ENCODE measurements at regions not wholly inside any gene's neighbourhood (a gene's known extent, or its start where the extent isn't known, plus 50 kb on each side); places are given as distances from the start of the nearest gene placed in this dataset.

GRCh38 chr3:117695321-117695720, 985.7 kb downstream of the TUSC7 start:
- no peak overlapping the region for H3K27ac ChIP-seq (ENCODE audit: low read depth, low read length)
- no peak overlapping the region for H3K4me3 ChIP-seq (ENCODE audit: low read depth in 1 of 2, low read length in 2 of 2)
- H3K27me3 ChIP-seq (ENCODE audit: control insufficient read depth in 1 of 2, insufficient read depth in 2 of 2, low read length in 2 of 2) = peaks cover 0 to 2% of the 10 kb centered on the region in 2 donors
- no peaks in the 10 kb centered on the region for H3K36me3 ChIP-seq (ENCODE audit: control insufficient read depth in 1 of 2, insufficient read depth in 2 of 2, low read length in 2 of 2)
- H3K9me3 ChIP-seq (ENCODE audit: control insufficient read depth in 1 of 2, low read length in 2 of 2) = no peaks in the 10 kb centered on the region
- no peak overlapping the region for H3K9ac ChIP-seq (ENCODE audit: low read depth in 1 of 2, low read length in 2 of 2)
- H3K4me1 ChIP-seq (ENCODE audit: control insufficient read depth in 1 of 2, insufficient read depth in 2 of 2, low read length in 2 of 2) = no peaks in the 10 kb centered on the region

DNA sequence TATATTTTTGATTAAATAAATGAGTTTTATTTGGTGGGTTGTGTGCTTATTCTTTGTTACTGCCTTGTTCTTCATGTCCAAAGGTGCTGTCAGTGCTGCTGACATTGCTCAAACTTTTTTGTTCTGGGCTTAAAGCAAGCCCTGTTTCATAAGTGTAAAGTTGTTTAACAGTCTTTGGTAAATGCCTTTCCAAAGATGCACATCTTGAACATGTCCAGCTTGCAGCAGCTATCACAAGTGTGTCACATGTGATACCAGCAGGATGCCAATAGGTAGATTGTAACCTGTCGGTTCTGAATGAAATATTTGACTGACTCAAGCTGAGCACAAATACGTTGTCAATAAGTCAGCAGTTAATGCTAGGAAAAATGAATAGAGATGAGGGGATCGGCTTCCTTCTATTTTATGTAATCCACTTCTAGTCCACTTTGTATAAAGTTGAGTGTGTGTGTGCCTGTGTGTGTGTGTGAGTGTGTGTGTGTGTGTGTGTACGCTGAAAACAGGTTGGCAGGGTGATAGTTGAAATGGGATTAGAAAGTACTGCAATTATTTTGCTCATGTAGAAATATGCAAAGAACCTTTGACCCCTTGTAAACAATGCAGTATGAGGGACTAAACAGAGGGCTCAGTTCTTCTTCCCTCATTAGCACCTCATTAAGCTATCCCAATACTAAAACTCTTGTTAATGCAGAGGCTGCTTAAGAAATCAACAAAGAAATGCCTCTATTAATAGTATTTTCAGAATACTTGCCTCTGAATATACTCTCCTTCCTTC, 986.5 kb downstream of the TUSC7 start:
- peaks cover 0 to 2% of the 10 kb centered on the region in 2 donors for H3K27me3 ChIP-seq (ENCODE audit: control insufficient read depth in 1 of 2, insufficient read depth in 2 of 2, low read length in 2 of 2)
- no peaks in the 10 kb centered on the region for H3K36me3 ChIP-seq (ENCODE audit: control insufficient read depth in 1 of 2, insufficient read depth in 2 of 2, low read length in 2 of 2)
- no peak overlapping the region for H3K27ac ChIP-seq (ENCODE audit: low read depth, low read length)
- H3K4me1 ChIP-seq (ENCODE audit: control insufficient read depth in 1 of 2, insufficient read depth in 2 of 2, low read length in 2 of 2) = no peaks in the 10 kb centered on the region
- no peak overlapping the region for H3K9ac ChIP-seq (ENCODE audit: low read depth in 1 of 2, low read length in 2 of 2)
- H3K4me3 ChIP-seq (ENCODE audit: low read depth in 1 of 2, low read length in 2 of 2) = no peak overlapping the region
- H3K9me3 ChIP-seq (ENCODE audit: control insufficient read depth in 1 of 2, low read length in 2 of 2) = no peaks in the 10 kb centered on the region

DNA sequence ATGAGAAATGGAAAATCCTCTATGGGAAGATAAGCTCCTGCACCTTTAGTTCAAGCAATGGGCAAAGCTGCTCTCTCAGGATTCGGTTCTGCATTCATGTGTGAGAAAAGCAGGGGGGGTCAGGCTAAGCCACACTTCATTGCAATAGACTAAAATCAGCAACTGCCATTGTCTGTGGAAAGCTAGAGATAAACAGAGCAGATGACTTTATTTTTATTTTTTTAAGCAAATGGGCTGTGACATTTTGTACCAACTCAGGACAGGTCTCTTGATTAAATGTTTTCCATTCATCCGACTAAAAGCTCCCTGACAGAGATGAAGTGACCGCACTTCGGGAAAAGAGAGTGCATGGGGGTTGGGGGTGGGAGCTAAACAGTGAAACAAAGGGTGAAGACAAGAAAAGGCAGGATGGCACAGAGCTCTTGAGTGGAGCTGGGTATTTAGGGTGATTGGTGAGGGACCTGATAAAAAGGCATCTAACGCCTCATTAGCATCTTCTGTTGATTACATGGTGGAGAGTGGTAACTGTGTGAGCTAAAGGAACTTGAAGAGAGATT, 987.4 kb downstream of the TUSC7 start:
- Histone ChIP-seq H3K9ac (ENCODE audit: low read depth in 1 of 2, low read length in 2 of 2) (no peak overlapping the region), H3K27ac (ENCODE audit: low read depth, low read length) (no peak overlapping the region), H3K36me3 (ENCODE audit: control insufficient read depth in 1 of 2, insufficient read depth in 2 of 2, low read length in 2 of 2) (no peaks in the 10 kb centered on the region), H3K27me3 (ENCODE audit: control insufficient read depth in 1 of 2, insufficient read depth in 2 of 2, low read length in 2 of 2) (peaks cover 0 to 2% of the 10 kb centered on the region in 2 donors), H3K9me3 (ENCODE audit: control insufficient read depth in 1 of 2, low read length in 2 of 2) (no peaks in the 10 kb centered on the region), H3K4me1 (ENCODE audit: control insufficient read depth in 1 of 2, insufficient read depth in 2 of 2, low read length in 2 of 2) (no peaks in the 10 kb centered on the region), H3K4me3 (ENCODE audit: low read depth in 1 of 2, low read length in 2 of 2) (no peak overlapping the region)

DNA sequence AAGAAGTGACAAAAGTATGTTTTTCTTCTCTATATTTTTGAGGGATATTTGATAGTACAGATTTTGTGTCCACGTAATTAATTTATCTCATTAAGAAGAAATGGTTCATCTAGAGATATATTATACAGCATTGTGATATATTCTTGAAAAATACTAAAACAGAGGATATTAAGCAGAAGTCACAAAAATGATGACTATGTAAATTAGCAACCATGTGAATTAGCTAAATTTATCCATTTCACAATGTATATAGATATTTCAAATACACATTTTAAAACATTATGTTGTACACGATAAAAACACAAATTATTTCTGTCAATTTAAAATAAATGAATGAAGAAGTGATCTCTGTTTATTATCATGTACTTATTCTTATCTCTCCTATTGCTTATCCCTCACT, 989.5 kb downstream of the TUSC7 start:
- Histone ChIP-seq H3K9ac (ENCODE audit: low read depth in 1 of 2, low read length in 2 of 2) (no peak overlapping the region), H3K4me3 (ENCODE audit: low read depth in 1 of 2, low read length in 2 of 2) (no peak overlapping the region), H3K4me1 (ENCODE audit: control insufficient read depth in 1 of 2, insufficient read depth in 2 of 2, low read length in 2 of 2) (no peaks in the 10 kb centered on the region), H3K36me3 (ENCODE audit: control insufficient read depth in 1 of 2, insufficient read depth in 2 of 2, low read length in 2 of 2) (no peaks in the 10 kb centered on the region), H3K27me3 (ENCODE audit: control insufficient read depth in 1 of 2, insufficient read depth in 2 of 2, low read length in 2 of 2) (peaks cover 0 to 2% of the 10 kb centered on the region in 2 donors), H3K27ac (ENCODE audit: low read depth, low read length) (no peak overlapping the region), H3K9me3 (ENCODE audit: control insufficient read depth in 1 of 2, low read length in 2 of 2) (no peaks in the 10 kb centered on the region)

GRCh38 chr3:117700573-117701360, 991.2 kb downstream of the TUSC7 start:
- Histone ChIP-seq H3K27ac (ENCODE audit: low read depth, low read length) (no peak overlapping the region), H3K9me3 (ENCODE audit: control insufficient read depth in 1 of 2, low read length in 2 of 2) (no peaks in the 10 kb centered on the region), H3K4me1 (ENCODE audit: control insufficient read depth in 1 of 2, insufficient read depth in 2 of 2, low read length in 2 of 2) (no peaks in the 10 kb centered on the region), H3K9ac (ENCODE audit: low read depth in 1 of 2, low read length in 2 of 2) (no peak overlapping the region), H3K27me3 (ENCODE audit: control insufficient read depth in 1 of 2, insufficient read depth in 2 of 2, low read length in 2 of 2) (peaks cover 0 to 2% of the 10 kb centered on the region in 2 donors), H3K4me3 (ENCODE audit: low read depth in 1 of 2, low read length in 2 of 2) (no peak overlapping the region), H3K36me3 (ENCODE audit: control insufficient read depth in 1 of 2, insufficient read depth in 2 of 2, low read length in 2 of 2) (no peaks in the 10 kb centered on the region)

- H3K4me3 ChIP-seq (ENCODE audit: low read depth in 1 of 2, low read length in 2 of 2) = no peak overlapping the region
- no peak overlapping the region for H3K27ac ChIP-seq (ENCODE audit: low read depth, low read length)
- H3K9me3 ChIP-seq (ENCODE audit: control insufficient read depth in 1 of 2, low read length in 2 of 2) = no peaks in the 10 kb centered on the region
- no peak overlapping the region for H3K9ac ChIP-seq (ENCODE audit: low read depth in 1 of 2, low read length in 2 of 2)
- H3K36me3 ChIP-seq (ENCODE audit: control insufficient read depth in 1 of 2, insufficient read depth in 2 of 2, low read length in 2 of 2) = no peaks in the 10 kb centered on the region
- H3K4me1 ChIP-seq (ENCODE audit: control insufficient read depth in 1 of 2, insufficient read depth in 2 of 2, low read length in 2 of 2) = no peaks in the 10 kb centered on the region
- H3K27me3 ChIP-seq (ENCODE audit: control insufficient read depth in 1 of 2, insufficient read depth in 2 of 2, low read length in 2 of 2) = no peaks in the 10 kb centered on the region
Observed at GRCh38 chr3:117705011-117705410, 995.4 kb downstream of the TUSC7 start.

DNA sequence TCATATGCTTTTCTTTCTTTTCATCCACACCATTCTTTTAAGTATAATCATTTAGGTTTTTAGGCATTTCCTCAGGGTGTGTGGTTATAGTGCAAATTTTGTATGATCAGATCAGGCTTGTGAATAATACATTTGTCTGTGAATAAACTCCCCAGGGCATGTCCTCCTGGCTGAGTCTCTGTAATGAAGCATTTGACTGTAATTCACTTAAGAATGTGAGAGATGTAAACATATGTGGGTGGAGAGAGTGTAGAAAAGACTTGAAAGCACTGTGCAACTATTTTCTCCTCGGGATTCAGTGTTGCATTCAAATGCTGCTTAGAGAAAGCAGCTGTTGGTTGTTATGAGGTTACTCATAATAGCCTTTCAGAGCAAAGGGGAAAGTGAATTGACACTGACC, 996.5 kb downstream of the TUSC7 start:
- Histone ChIP-seq H3K36me3 (ENCODE audit: control insufficient read depth in 1 of 2, insufficient read depth in 2 of 2, low read length in 2 of 2) (no peaks in the 10 kb centered on the region), H3K27me3 (ENCODE audit: control insufficient read depth in 1 of 2, insufficient read depth in 2 of 2, low read length in 2 of 2) (no peaks in the 10 kb centered on the region), H3K4me1 (ENCODE audit: control insufficient read depth in 1 of 2, insufficient read depth in 2 of 2, low read length in 2 of 2) (no peaks in the 10 kb centered on the region), H3K9me3 (ENCODE audit: control insufficient read depth in 1 of 2, low read length in 2 of 2) (no peaks in the 10 kb centered on the region), H3K4me3 (ENCODE audit: low read depth in 1 of 2, low read length in 2 of 2) (no peak overlapping the region), H3K9ac (ENCODE audit: low read depth in 1 of 2, low read length in 2 of 2) (no peak overlapping the region), H3K27ac (ENCODE audit: low read depth, low read length) (no peak overlapping the region)

DNA sequence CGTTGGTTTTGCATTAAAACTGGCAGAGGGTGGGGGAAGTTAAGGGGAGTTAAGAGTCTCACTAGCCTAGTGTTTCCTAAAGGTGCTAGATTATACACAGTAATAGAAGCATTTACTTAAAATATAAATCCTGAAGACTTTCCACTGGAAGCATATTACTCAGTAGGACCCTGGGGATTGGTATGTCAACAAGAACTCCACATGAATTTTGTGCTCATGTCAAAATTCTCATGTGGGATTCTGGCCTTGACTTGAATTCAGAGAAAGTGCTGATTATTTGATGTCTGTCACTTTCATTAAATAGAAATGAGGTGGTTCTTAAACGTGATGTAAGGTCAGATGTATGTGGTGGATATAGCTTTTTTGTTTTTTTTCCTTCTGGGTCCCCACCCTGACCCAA, 997.2 kb downstream of the TUSC7 start:
- Histone ChIP-seq H3K4me1 (ENCODE audit: control insufficient read depth in 1 of 2, insufficient read depth in 2 of 2, low read length in 2 of 2) (no peaks in the 10 kb centered on the region), H3K36me3 (ENCODE audit: control insufficient read depth in 1 of 2, insufficient read depth in 2 of 2, low read length in 2 of 2) (no peaks in the 10 kb centered on the region)

GRCh38 chr3:117708601-117709000, 999.0 kb downstream of the TUSC7 start:
- Histone ChIP-seq H3K27ac (ENCODE audit: low read depth, low read length) (no peak overlapping the region), H3K4me3 (ENCODE audit: low read depth in 1 of 2, low read length in 2 of 2) (no peak overlapping the region), H3K9ac (ENCODE audit: low read depth in 1 of 2, low read length in 2 of 2) (no peak overlapping the region), H3K4me1 (ENCODE audit: control insufficient read depth in 1 of 2, insufficient read depth in 2 of 2, low read length in 2 of 2) (no peaks in the 10 kb centered on the region), H3K27me3 (ENCODE audit: control insufficient read depth in 1 of 2, insufficient read depth in 2 of 2, low read length in 2 of 2) (no peaks in the 10 kb centered on the region), H3K36me3 (ENCODE audit: control insufficient read depth in 1 of 2, insufficient read depth in 2 of 2, low read length in 2 of 2) (no peaks in the 10 kb centered on the region), H3K9me3 (ENCODE audit: control insufficient read depth in 1 of 2, low read length in 2 of 2) (no peaks in the 10 kb centered on the region)

More for the DNA sequence above, 997.2 kb downstream of the TUSC7 start:
- Histone ChIP-seq H3K27ac (ENCODE audit: low read depth, low read length) (no peak overlapping the region), H3K27me3 (ENCODE audit: control insufficient read depth in 1 of 2, insufficient read depth in 2 of 2, low read length in 2 of 2) (no peaks in the 10 kb centered on the region), H3K9me3 (ENCODE audit: control insufficient read depth in 1 of 2, low read length in 2 of 2) (no peaks in the 10 kb centered on the region), H3K4me3 (ENCODE audit: low read depth in 1 of 2, low read length in 2 of 2) (no peak overlapping the region), H3K9ac (ENCODE audit: low read depth in 1 of 2, low read length in 2 of 2) (no peak overlapping the region)

GRCh38 chr3:117709108-117709507, 999.5 kb downstream of the TUSC7 start:
- H3K36me3 ChIP-seq (ENCODE audit: control insufficient read depth in 1 of 2, insufficient read depth in 2 of 2, low read length in 2 of 2) = no peaks in the 10 kb centered on the region
- H3K4me1 ChIP-seq (ENCODE audit: control insufficient read depth in 1 of 2, insufficient read depth in 2 of 2, low read length in 2 of 2) = no peaks in the 10 kb centered on the region
- no peaks in the 10 kb centered on the region for H3K9me3 ChIP-seq (ENCODE audit: control insufficient read depth in 1 of 2, low read length in 2 of 2)
- no peak overlapping the region for H3K4me3 ChIP-seq (ENCODE audit: low read depth in 1 of 2, low read length in 2 of 2)
- no peaks in the 10 kb centered on the region for H3K27me3 ChIP-seq (ENCODE audit: control insufficient read depth in 1 of 2, insufficient read depth in 2 of 2, low read length in 2 of 2)
- no peak overlapping the region for H3K27ac ChIP-seq (ENCODE audit: low read depth, low read length)
- H3K9ac ChIP-seq (ENCODE audit: low read depth in 1 of 2, low read length in 2 of 2) = no peak overlapping the region
